ENCODE measurements at regions not wholly inside any gene's neighbourhood (a gene's known extent, or its start where the extent isn't known, plus 50 kb on each side); places are given as distances from the start of the nearest gene placed in this dataset.

GRCh38 chr5:32503261-32503660, 58.7 kb upstream of the ZFR start:
- no peak for DNase-seq (ENCODE audit: low spot score)

- no peak for DNase-seq (ENCODE audit: low spot score)
Measured at GRCh38 chr5:32501071-32502002, 56.8 kb upstream of the ZFR start.

- no peak for DNase-seq (ENCODE audit: low spot score)
Measured at GRCh38 chr5:32500181-32500580, 55.6 kb upstream of the ZFR start.

- no peak for DNase-seq (ENCODE audit: low spot score)
Measured at GRCh38 chr5:32499261-32499660, 54.7 kb upstream of the ZFR start.

- no peak for DNase-seq (ENCODE audit: low spot score)
Measured at GRCh38 chr5:32498484-32498883, 53.9 kb upstream of the ZFR start.

GRCh38 chr5:32496104-32496503, 51.6 kb upstream of the ZFR start:
- DNase-seq (ENCODE audit: low spot score): no peak

GRCh38 chr5:32494827-32495226, 50.3 kb upstream of the ZFR start:
- no peak for DNase-seq (ENCODE audit: low spot score)

Measured in kidney capillary endothelial cell (primary cell).